BJ (cell line): ENCODE measurements at regions not wholly inside any gene's neighbourhood (a gene's known extent, or its start where the extent isn't known, plus 50 kb on each side); places are given as distances from the start of the nearest gene placed in this dataset.
"Not testable (repeated sequence)": the region's sequence is repeated elsewhere in the genome, so short reads cannot be mapped to it uniquely, and the experiment has no call there.

ENCODE experiments used
- CTCF ChIA-PET: fragments of 350-600 bp; formaldehyde crosslinking; extraction: SDS; loops from one replicate; lab custom pipeline; 2021; ENCODE audit warnings: antibody characterized with exemption, inconsistent platforms; lab: Yijun Ruan, JAX
- POLR2A ChIA-PET: fragments of 300-600 bp; sonication (Branson Sonifier 250); formaldehyde crosslinking; extraction: SDS; loops from one replicate; lab custom pipeline; 2021; ENCODE audit warnings: antibody characterized with exemption; lab: Charles Lee
- DNase-seq: peaks from one replicate; pipeline ENCODE4 v3.0.0-alpha.2; 2011; ENCODE audit warnings: low read depth
- H3K27me3 ChIP-seq: 2 replicates; pipeline ENCODE4 v1.6.0; 2011; ENCODE audit warnings: low read length; ENCODE audit not compliant: control insufficient read depth, insufficient read depth
- H3K36me3 ChIP-seq: 2 replicates; pipeline ENCODE4 v1.5.1; 2011; ENCODE audit warnings: low read length; ENCODE audit not compliant: control insufficient read depth, insufficient read depth
- H3K4me3 ChIP-seq: 2 replicates; pipeline ENCODE4 v1.5.1; 2011; ENCODE audit warnings: low read depth, mild to moderate bottlenecking, control low read depth, low read length
- CTCF ChIP-seq: IDR thresholded peaks from 2 replicates; pipeline ENCODE4 v1.5.1; 2011; ENCODE audit warnings: low read depth, mild to moderate bottlenecking, control low read depth, inconsistent platforms, low read length, moderate library complexity; ENCODE audit not compliant: insufficient read depth

GRCh38 chr4:9685692-9686091 is 95.7 kb upstream of the DRD5 start:
- H3K36me3 ChIP-seq = no peaks in the 10 kb centered on the region
- no peak for TF ChIP-seq CTCF
- H3K4me3 ChIP-seq = no peak overlapping the region
- no peak for DNase-seq
- CTCF ChIA-PET = no interaction called here
- H3K27me3 ChIP-seq = no peaks in the 10 kb centered on the region
- POLR2A ChIA-PET = no interaction called here

GRCh38 chr4:9690636-9691237 is 90.7 kb upstream of the DRD5 start:
- H3K4me3 ChIP-seq = peak overlapping the region; percentile 50
- not testable (repeated sequence) for DNase-seq, H3K36me3 ChIP-seq, H3K27me3 ChIP-seq
- ChIA-PET POLR2A (interaction anchor here (0.6 kb wide), 1 partner anchor 915 kb away, joined by 7 read pairs; no protein-coding TSS in a partner anchor), CTCF (interaction anchor here (1.2 kb wide), 1 partner anchor 13 kb away, joined by 5 read pairs; no protein-coding TSS in a partner anchor)

- no peaks in the 10 kb centered on the region for H3K27me3 ChIP-seq
- no peaks in the 10 kb centered on the region for H3K36me3 ChIP-seq
- ChIA-PET POLR2A (interaction anchor here (0.6 to 0.7 kb wide), 2 partner anchors 10 to 914 kb away, joined by 3 to 7 read pairs; no protein-coding TSS in a partner anchor), CTCF (interaction anchor here (0.9 to 1.2 kb wide), 2 partner anchors 12 to 155 kb away, joined by 3 to 5 read pairs; no protein-coding TSS in a partner anchor)
- H3K4me3 ChIP-seq = peak overlapping the region; percentile 50
- peak; percentile 24 for DNase-seq
- TF ChIP-seq CTCF = no peak
Observed at GRCh38 chr4:9691238-9692065, 90.0 kb upstream of the DRD5 start.

GRCh38 chr4:9692791-9693491 is 88.5 kb upstream of the DRD5 start:
- H3K36me3 ChIP-seq, CTCF ChIA-PET, DNase-seq, H3K27me3 ChIP-seq, H3K4me3 ChIP-seq, POLR2A ChIA-PET: not testable (repeated sequence)

- H3K27me3 ChIP-seq, H3K36me3 ChIP-seq, H3K4me3 ChIP-seq, DNase-seq, POLR2A ChIA-PET, CTCF ChIA-PET: not testable (repeated sequence)
Observed at GRCh38 chr4:9694403-9694802, 87.0 kb upstream of the DRD5 start.

- H3K27me3 ChIP-seq, CTCF ChIA-PET, POLR2A ChIA-PET, DNase-seq, H3K36me3 ChIP-seq, H3K4me3 ChIP-seq: not testable (repeated sequence)
- TF ChIP-seq CTCF = peak; percentile 16; the same call in 1 of the 2 replicates
Observed at GRCh38 chr4:9695994-9696393, 85.4 kb upstream of the DRD5 start.

- CTCF ChIA-PET, H3K27me3 ChIP-seq, H3K4me3 ChIP-seq, DNase-seq, H3K36me3 ChIP-seq, POLR2A ChIA-PET: not testable (repeated sequence)
Observed at GRCh38 chr4:9696561-9696960, 84.9 kb upstream of the DRD5 start.

GRCh38 chr4:9702019-9702418 is 79.4 kb upstream of the DRD5 start:
- CTCF ChIA-PET = not testable (repeated sequence)

GRCh38 chr4:9702696-9703095 is 78.7 kb upstream of the DRD5 start:
- H3K27me3 ChIP-seq, CTCF ChIA-PET, H3K4me3 ChIP-seq, DNase-seq, H3K36me3 ChIP-seq: not testable (repeated sequence)
- POLR2A ChIA-PET = interaction anchor here (0.6 kb wide), 1 partner anchor 524 kb away, joined by 3 read pairs; no protein-coding TSS in a partner anchor

More at GRCh38 chr4:9702019-9702418, 79.4 kb upstream of the DRD5 start:
- not testable (repeated sequence) for H3K36me3 ChIP-seq, H3K27me3 ChIP-seq, DNase-seq, H3K4me3 ChIP-seq
- POLR2A ChIA-PET = interaction anchor here (0.6 kb wide), 1 partner anchor 10 kb away, joined by 3 read pairs; no protein-coding TSS in a partner anchor
